HL-60 (cell line): ENCODE measurements at regions not wholly inside any gene's neighbourhood (a gene's known extent, or its start where the extent isn't known, plus 50 kb on each side); places are given as distances from the start of the nearest gene placed in this dataset.

Experiments
- CTCF ChIP-seq: IDR thresholded peaks from one replicate; pipeline ENCODE4 v1.5.1; 2011; ENCODE audit warnings: low read length, control low read depth, inconsistent platforms; ENCODE audit not compliant: insufficient read depth
- POLR2AphosphoS5 ChIP-seq: IDR thresholded peaks from 2 replicates; pipeline ENCODE4 v1.6.1; 2012; ENCODE audit warnings: low read depth
- SPI1 ChIP-seq: IDR thresholded peaks from 2 replicates; pipeline ENCODE4 v1.6.1; 2012; ENCODE audit warnings: low read depth, mild to moderate bottlenecking, borderline replicate concordance
- TF ChIP-seq, protein P1 (sequence below): IDR thresholded peaks from 2 replicates; pipeline ENCODE4 v1.6.1; 2012; ENCODE audit warnings: low read depth; ENCODE audit not compliant: insufficient replicate concordance

DNA sequence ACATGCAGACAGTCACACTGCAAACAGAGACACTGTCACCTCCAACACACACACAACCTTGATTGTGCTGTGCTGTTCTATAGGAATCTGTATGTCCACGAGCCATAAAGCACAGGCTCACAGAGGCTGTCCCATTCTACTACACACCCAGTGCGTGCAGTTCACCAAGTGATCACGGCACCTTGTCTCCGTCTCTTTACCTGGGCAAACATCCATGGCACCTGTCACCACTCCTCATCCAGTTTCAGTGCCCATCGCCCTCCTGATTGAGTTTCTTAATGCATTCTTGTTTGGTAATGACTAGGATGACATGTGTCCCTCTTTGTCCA, 65.8 kb upstream of the STMND1 start:
- no peak for TF ChIP-seq CTCF
- no peak for TF ChIP-seq POLR2AphosphoS5
- TF ChIP-seq, protein P1, sequence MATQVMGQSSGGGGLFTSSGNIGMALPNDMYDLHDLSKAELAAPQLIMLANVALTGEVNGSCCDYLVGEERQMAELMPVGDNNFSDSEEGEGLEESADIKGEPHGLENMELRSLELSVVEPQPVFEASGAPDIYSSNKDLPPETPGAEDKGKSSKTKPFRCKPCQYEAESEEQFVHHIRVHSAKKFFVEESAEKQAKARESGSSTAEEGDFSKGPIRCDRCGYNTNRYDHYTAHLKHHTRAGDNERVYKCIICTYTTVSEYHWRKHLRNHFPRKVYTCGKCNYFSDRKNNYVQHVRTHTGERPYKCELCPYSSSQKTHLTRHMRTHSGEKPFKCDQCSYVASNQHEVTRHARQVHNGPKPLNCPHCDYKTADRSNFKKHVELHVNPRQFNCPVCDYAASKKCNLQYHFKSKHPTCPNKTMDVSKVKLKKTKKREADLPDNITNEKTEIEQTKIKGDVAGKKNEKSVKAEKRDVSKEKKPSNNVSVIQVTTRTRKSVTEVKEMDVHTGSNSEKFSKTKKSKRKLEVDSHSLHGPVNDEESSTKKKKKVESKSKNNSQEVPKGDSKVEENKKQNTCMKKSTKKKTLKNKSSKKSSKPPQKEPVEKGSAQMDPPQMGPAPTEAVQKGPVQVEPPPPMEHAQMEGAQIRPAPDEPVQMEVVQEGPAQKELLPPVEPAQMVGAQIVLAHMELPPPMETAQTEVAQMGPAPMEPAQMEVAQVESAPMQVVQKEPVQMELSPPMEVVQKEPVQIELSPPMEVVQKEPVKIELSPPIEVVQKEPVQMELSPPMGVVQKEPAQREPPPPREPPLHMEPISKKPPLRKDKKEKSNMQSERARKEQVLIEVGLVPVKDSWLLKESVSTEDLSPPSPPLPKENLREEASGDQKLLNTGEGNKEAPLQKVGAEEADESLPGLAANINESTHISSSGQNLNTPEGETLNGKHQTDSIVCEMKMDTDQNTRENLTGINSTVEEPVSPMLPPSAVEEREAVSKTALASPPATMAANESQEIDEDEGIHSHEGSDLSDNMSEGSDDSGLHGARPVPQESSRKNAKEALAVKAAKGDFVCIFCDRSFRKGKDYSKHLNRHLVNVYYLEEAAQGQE, result no peak
- no peak for TF ChIP-seq SPI1
